ENCODE measurements at regions not wholly inside any gene's neighbourhood (a gene's known extent, or its start where the extent isn't known, plus 50 kb on each side); places are given as distances from the start of the nearest gene placed in this dataset.

GRCh38 chr22:47570851-47571250, 808.4 kb downstream of the TBC1D22A start:
- H3K4me3 ChIP-seq (replicated peaks; ENCODE audit: low read depth, low read length), result no peak overlapping the region

GRCh38 chr22:47570300-47570685, 807.8 kb downstream of the TBC1D22A start:
- DNase-seq (ENCODE audit: extremely low read depth, insufficient read length), result no peak

More at GRCh38 chr22:47570851-47571250, 808.4 kb downstream of the TBC1D22A start:
- Histone ChIP-seq H3K36me3 (ENCODE audit: control insufficient read depth, insufficient read depth, low read length) (no peaks in the 10 kb centered on the region), H3K27me3 (replicated peaks; ENCODE audit: control insufficient read depth, insufficient read depth, low read length) (no peaks in the 10 kb centered on the region)
- no peak for DNase-seq (ENCODE audit: extremely low read depth, insufficient read length)
- no peak for TF ChIP-seq CTCF (IDR thresholded peaks at IDR 0.05; ENCODE audit: insufficient read depth, low read length, poor library complexity, severe bottlenecking)

GRCh38 chr22:47569389-47570299, 807.2 kb downstream of the TBC1D22A start:
- Histone ChIP-seq H3K27me3 (replicated peaks; ENCODE audit: control insufficient read depth, insufficient read depth, low read length) (no peaks in the 10 kb centered on the region), H3K36me3 (ENCODE audit: control insufficient read depth, insufficient read depth, low read length) (no peaks in the 10 kb centered on the region), H3K4me3 (replicated peaks; ENCODE audit: low read depth, low read length) (no peak overlapping the region)
- no peak for TF ChIP-seq CTCF (IDR thresholded peaks at IDR 0.05; ENCODE audit: insufficient read depth, low read length, poor library complexity, severe bottlenecking)
- DNase-seq (ENCODE audit: extremely low read depth, insufficient read length), result no peak

More at GRCh38 chr22:47570300-47570685, 807.8 kb downstream of the TBC1D22A start:
- TF ChIP-seq CTCF (IDR thresholded peaks at IDR 0.05; ENCODE audit: insufficient read depth, low read length, poor library complexity, severe bottlenecking), result no peak
- Histone ChIP-seq H3K4me3 (replicated peaks; ENCODE audit: low read depth, low read length) (no peak overlapping the region), H3K27me3 (replicated peaks; ENCODE audit: control insufficient read depth, insufficient read depth, low read length) (no peaks in the 10 kb centered on the region), H3K36me3 (ENCODE audit: control insufficient read depth, insufficient read depth, low read length) (no peaks in the 10 kb centered on the region)

- H3K4me3 ChIP-seq (replicated peaks; ENCODE audit: low read depth, low read length), result no peak overlapping the region
- no peak for TF ChIP-seq CTCF (IDR thresholded peaks at IDR 0.05; ENCODE audit: insufficient read depth, low read length, poor library complexity, severe bottlenecking)
- no peak for DNase-seq (ENCODE audit: extremely low read depth, insufficient read length)
- no peaks in the 10 kb centered on the region for H3K27me3 ChIP-seq (replicated peaks; ENCODE audit: control insufficient read depth, insufficient read depth, low read length)
- H3K36me3 ChIP-seq (ENCODE audit: control insufficient read depth, insufficient read depth, low read length), result no peaks in the 10 kb centered on the region
Measured at GRCh38 chr22:47568700-47569099, 806.2 kb downstream of the TBC1D22A start.

GRCh38 chr22:47567126-47568090, 805.0 kb downstream of the TBC1D22A start:
- no peak for TF ChIP-seq CTCF (IDR thresholded peaks at IDR 0.05; ENCODE audit: insufficient read depth, low read length, poor library complexity, severe bottlenecking)
- H3K27me3 ChIP-seq (replicated peaks; ENCODE audit: control insufficient read depth, insufficient read depth, low read length), result no peaks in the 10 kb centered on the region
- no peaks in the 10 kb centered on the region for H3K36me3 ChIP-seq (ENCODE audit: control insufficient read depth, insufficient read depth, low read length)
- H3K4me3 ChIP-seq (replicated peaks; ENCODE audit: low read depth, low read length), result no peak overlapping the region
- DNase-seq (ENCODE audit: extremely low read depth, insufficient read length), result no peak
